GM12878 (cell line): ENCODE measurements at regions not wholly inside any gene's neighbourhood (a gene's known extent, or its start where the extent isn't known, plus 50 kb on each side); places are given as distances from the start of the nearest gene placed in this dataset.

Source experiments
- POLR2A ChIP-seq: IDR thresholded peaks from 2 replicates; pipeline ENCODE4 v1.6.1; 2011; ENCODE audit warnings: low read depth, mild to moderate bottlenecking, low read length
- TAF1 ChIP-seq: IDR thresholded peaks from 2 replicates; pipeline ENCODE4 v1.6.1; 2011; ENCODE audit warnings: mild to moderate bottlenecking, low read depth, low read length, borderline replicate concordance
- TF ChIP-seq, protein P1 (sequence below): fragments of 450-650 bp; IDR thresholded peaks from 2 replicates; pipeline ENCODE4 v1.6.1; 2014; ENCODE audit warnings: mild to moderate bottlenecking
- TF ChIP-seq, protein P2 (sequence below): fragments of 450-650 bp; IDR thresholded peaks from 2 replicates; pipeline ENCODE4 v1.6.1; 2017; ENCODE audit warnings: mild to moderate bottlenecking, low read depth, inconsistent platforms; ENCODE audit not compliant: poor library complexity, severe bottlenecking
- TF ChIP-seq, protein P3 (sequence below): IDR thresholded peaks from 2 replicates; pipeline ENCODE4 v1.6.1; 2012; ENCODE audit warnings: low read depth, low read length, improper control_type of control experiment
- TF ChIP-seq, protein P4 (sequence below), 3 experiments: IDR thresholded peaks in 2 of 3; conservative IDR thresholded peaks in 1 of 3; 2 replicates each; pipeline ENCODE4 v1.5.1; 2011; ENCODE audit warnings: low read depth in 3 of 3, low read length in 3 of 3, mild to moderate bottlenecking in 3 of 3, control low read depth in 2 of 3, moderate library complexity in 2 of 3, inconsistent platforms in 1 of 3, mixed read lengths in 1 of 3; ENCODE audit not compliant: control insufficient read depth in 2 of 3, insufficient read depth in 1 of 3; ENCODE audit errors: extremely low read depth in 1 of 3

GRCh38 chr3:171979081-171979480 lies 60.3 kb upstream of the FNDC3B start:
- TF ChIP-seq, protein P1, sequence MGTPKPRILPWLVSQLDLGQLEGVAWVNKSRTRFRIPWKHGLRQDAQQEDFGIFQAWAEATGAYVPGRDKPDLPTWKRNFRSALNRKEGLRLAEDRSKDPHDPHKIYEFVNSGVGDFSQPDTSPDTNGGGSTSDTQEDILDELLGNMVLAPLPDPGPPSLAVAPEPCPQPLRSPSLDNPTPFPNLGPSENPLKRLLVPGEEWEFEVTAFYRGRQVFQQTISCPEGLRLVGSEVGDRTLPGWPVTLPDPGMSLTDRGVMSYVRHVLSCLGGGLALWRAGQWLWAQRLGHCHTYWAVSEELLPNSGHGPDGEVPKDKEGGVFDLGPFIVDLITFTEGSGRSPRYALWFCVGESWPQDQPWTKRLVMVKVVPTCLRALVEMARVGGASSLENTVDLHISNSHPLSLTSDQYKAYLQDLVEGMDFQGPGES = no peak
- TF ChIP-seq TAF1 = no peak
- TF ChIP-seq, protein P2, sequence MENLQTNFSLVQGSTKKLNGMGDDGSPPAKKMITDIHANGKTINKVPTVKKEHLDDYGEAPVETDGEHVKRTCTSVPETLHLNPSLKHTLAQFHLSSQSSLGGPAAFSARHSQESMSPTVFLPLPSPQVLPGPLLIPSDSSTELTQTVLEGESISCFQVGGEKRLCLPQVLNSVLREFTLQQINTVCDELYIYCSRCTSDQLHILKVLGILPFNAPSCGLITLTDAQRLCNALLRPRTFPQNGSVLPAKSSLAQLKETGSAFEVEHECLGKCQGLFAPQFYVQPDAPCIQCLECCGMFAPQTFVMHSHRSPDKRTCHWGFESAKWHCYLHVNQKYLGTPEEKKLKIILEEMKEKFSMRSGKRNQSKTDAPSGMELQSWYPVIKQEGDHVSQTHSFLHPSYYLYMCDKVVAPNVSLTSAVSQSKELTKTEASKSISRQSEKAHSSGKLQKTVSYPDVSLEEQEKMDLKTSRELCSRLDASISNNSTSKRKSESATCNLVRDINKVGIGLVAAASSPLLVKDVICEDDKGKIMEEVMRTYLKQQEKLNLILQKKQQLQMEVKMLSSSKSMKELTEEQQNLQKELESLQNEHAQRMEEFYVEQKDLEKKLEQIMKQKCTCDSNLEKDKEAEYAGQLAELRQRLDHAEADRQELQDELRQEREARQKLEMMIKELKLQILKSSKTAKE = no peak
- TF ChIP-seq POLR2A = no peak
- TF ChIP-seq, protein P3, sequence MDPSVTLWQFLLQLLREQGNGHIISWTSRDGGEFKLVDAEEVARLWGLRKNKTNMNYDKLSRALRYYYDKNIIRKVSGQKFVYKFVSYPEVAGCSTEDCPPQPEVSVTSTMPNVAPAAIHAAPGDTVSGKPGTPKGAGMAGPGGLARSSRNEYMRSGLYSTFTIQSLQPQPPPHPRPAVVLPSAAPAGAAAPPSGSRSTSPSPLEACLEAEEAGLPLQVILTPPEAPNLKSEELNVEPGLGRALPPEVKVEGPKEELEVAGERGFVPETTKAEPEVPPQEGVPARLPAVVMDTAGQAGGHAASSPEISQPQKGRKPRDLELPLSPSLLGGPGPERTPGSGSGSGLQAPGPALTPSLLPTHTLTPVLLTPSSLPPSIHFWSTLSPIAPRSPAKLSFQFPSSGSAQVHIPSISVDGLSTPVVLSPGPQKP = no peak
- TF ChIP-seq, protein P4, sequence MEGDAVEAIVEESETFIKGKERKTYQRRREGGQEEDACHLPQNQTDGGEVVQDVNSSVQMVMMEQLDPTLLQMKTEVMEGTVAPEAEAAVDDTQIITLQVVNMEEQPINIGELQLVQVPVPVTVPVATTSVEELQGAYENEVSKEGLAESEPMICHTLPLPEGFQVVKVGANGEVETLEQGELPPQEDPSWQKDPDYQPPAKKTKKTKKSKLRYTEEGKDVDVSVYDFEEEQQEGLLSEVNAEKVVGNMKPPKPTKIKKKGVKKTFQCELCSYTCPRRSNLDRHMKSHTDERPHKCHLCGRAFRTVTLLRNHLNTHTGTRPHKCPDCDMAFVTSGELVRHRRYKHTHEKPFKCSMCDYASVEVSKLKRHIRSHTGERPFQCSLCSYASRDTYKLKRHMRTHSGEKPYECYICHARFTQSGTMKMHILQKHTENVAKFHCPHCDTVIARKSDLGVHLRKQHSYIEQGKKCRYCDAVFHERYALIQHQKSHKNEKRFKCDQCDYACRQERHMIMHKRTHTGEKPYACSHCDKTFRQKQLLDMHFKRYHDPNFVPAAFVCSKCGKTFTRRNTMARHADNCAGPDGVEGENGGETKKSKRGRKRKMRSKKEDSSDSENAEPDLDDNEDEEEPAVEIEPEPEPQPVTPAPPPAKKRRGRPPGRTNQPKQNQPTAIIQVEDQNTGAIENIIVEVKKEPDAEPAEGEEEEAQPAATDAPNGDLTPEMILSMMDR (IDR thresholded peaks at IDR 0.05 in 2 of 3, conservative IDR thresholded peaks at IDR 0.05 in 1 of 3; ENCODE audit: control insufficient read depth in 2 of 3, extremely low read depth in 1 of 3, insufficient read depth in 1 of 3, low read depth in 3 of 3, low read length in 3 of 3) = no peak
